HEK293 (cell line): ENCODE measurements at regions not wholly inside any gene's neighbourhood (a gene's known extent, or its start where the extent isn't known, plus 50 kb on each side); places are given as distances from the start of the nearest gene placed in this dataset.
A peak's percentile ranks its signal among the peaks of the same experiment; 100 is the strongest.

ENCODE experiments used
- CTCF ChIA-PET: fragments of 350-600 bp; formaldehyde crosslinking; extraction: SDS; loops from one replicate; lab custom pipeline; 2021; ENCODE audit warnings: antibody characterized with exemption; lab: Yijun Ruan, JAX
- POLR2A ChIA-PET: fragments of 300-600 bp; formaldehyde crosslinking; extraction: SDS; loops from one replicate; lab custom pipeline; 2020; ENCODE audit warnings: antibody characterized with exemption, inconsistent platforms; lab: Yijun Ruan, JAX
- H3K27ac ChIP-seq: fragments of 200-500 bp; sonication (Bioruptor generic); 2 replicates; pipeline ENCODE4 v1.5.1; 2014; ENCODE audit warnings: low read depth, low read length, control low read depth, inconsistent platforms; ENCODE audit errors: extremely low read depth
- H3K36me3 ChIP-seq, 2 experiments: fragments of 200-500 bp in 1 of 2; sonication (Bioruptor generic) in 1 of 2; 1 replicate in 1 of 2; 2 replicates in 1 of 2; pipeline ENCODE4 v1.5.1; 2014 to 2017; ENCODE audit warnings: inconsistent platforms in 2 of 2, low read length in 2 of 2; ENCODE audit not compliant: control insufficient read depth in 2 of 2, insufficient read depth in 1 of 2
- H3K4me1 ChIP-seq: fragments of 200-500 bp; sonication (Bioruptor generic); 2 replicates; pipeline ENCODE4 v1.5.1; 2014; ENCODE audit warnings: mild to moderate bottlenecking, low read length, inconsistent platforms; ENCODE audit not compliant: control insufficient read depth, insufficient read depth
- H3K4me3 ChIP-seq: 2 replicates; pipeline ENCODE4 v1.5.1; 2011; ENCODE audit warnings: low read depth, mild to moderate bottlenecking, control low read depth, low read length, moderate library complexity
- H3K9me3 ChIP-seq: fragments of 200-500 bp; sonication (Bioruptor generic); 2 replicates; pipeline ENCODE4 v1.5.1; 2014; ENCODE audit warnings: low read depth, low read length, inconsistent platforms; ENCODE audit not compliant: control insufficient read depth, insufficient read depth
- INSM2 ChIP-seq: fragments of 450-650 bp; formaldehyde crosslinking; IDR thresholded peaks from 2 replicates; pipeline ENCODE4 v1.5.1; 2016; ENCODE audit warnings: missing biosample characterization, missing genetic modification characterization
- ZNF132 ChIP-seq: fragments of 450-650 bp; formaldehyde crosslinking; IDR thresholded peaks from 2 replicates; pipeline ENCODE4 v1.5.1; 2017; ENCODE audit warnings: missing biosample characterization, missing genetic modification characterization, borderline replicate concordance
- ZNF140 ChIP-seq: fragments of 450-650 bp; formaldehyde crosslinking; IDR thresholded peaks from 2 replicates; pipeline ENCODE4 v1.5.1; 2016; ENCODE audit warnings: missing biosample characterization, missing genetic modification characterization
- ZNF146 ChIP-seq: fragments of 450-650 bp; formaldehyde crosslinking; IDR thresholded peaks from 2 replicates; pipeline ENCODE4 v1.5.1; 2016; ENCODE audit warnings: missing biosample characterization, missing genetic modification characterization
- ZNF2 ChIP-seq: fragments of 450-650 bp; formaldehyde crosslinking; IDR thresholded peaks from 2 replicates; pipeline ENCODE4 v1.5.1; 2016; ENCODE audit warnings: missing biosample characterization, missing genetic modification characterization
- ZNF280D ChIP-seq: fragments of 450-650 bp; formaldehyde crosslinking; IDR thresholded peaks from 2 replicates; pipeline ENCODE4 v1.5.1; 2016; ENCODE audit warnings: missing biosample characterization, missing genetic modification characterization
- ZNF366 ChIP-seq: fragments of 450-650 bp; formaldehyde crosslinking; conservative IDR thresholded peaks from 2 replicates; pipeline ENCODE4 v1.5.1; 2016; ENCODE audit warnings: missing biosample characterization, missing genetic modification characterization
- ZNF48 ChIP-seq: fragments of 450-650 bp; formaldehyde crosslinking; IDR thresholded peaks from 2 replicates; pipeline ENCODE4 v1.5.1; 2016; ENCODE audit warnings: missing biosample characterization, missing genetic modification characterization
- ZNF548 ChIP-seq: fragments of 450-650 bp; formaldehyde crosslinking; IDR thresholded peaks from 2 replicates; pipeline ENCODE4 v1.5.1; 2016; ENCODE audit warnings: missing biosample characterization, missing genetic modification characterization
- ZNF629 ChIP-seq: fragments of 450-650 bp; formaldehyde crosslinking; IDR thresholded peaks from 2 replicates; pipeline ENCODE4 v1.5.1; 2017; ENCODE audit warnings: missing biosample characterization, missing genetic modification characterization
- ZNF660 ChIP-seq: fragments of 450-650 bp; IDR thresholded peaks from 2 replicates; pipeline ENCODE4 v1.5.1; 2018; ENCODE audit warnings: missing biosample characterization, mild to moderate bottlenecking, missing genetic modification characterization
- ZNF670 ChIP-seq: fragments of 450-650 bp; formaldehyde crosslinking; IDR thresholded peaks from 2 replicates; pipeline ENCODE4 v1.5.1; 2016; ENCODE audit warnings: missing biosample characterization, missing genetic modification characterization, low read depth
- ZNF830 ChIP-seq: fragments of 450-650 bp; IDR thresholded peaks from 2 replicates; pipeline ENCODE4 v1.5.0; 2018; ENCODE audit warnings: missing biosample characterization, missing genetic modification characterization, low read depth, mild to moderate bottlenecking, moderate library complexity

- no peak for TF ChIP-seq INSM2 (tag by site-specific recombination)
These were observed 167.1 kb downstream of the TBX5 start (continued) for GRCh38 chr12:114238808-114239207.

GRCh38 chr12:114237230-114237629 lies 168.7 kb downstream of the TBX5 start:
- Histone ChIP-seq H3K27ac (no peak overlapping the region), H3K36me3 (no peaks in the 10 kb centered on the region), H3K9me3 (no peaks in the 10 kb centered on the region), H3K4me1 (no peaks in the 10 kb centered on the region), H3K4me3 (no peak overlapping the region)
- TF ChIP-seq ZNF670 (tag by site-specific recombination), result no peak
- ChIA-PET POLR2A (no interaction called here), CTCF (no interaction called here)

- CTCF ChIA-PET, result no interaction called here
- POLR2A ChIA-PET, result no interaction called here
- no peak for TF ChIP-seq ZNF548
- TF ChIP-seq ZNF366 (tag by site-specific recombination), result peak; percentile 54; the same call in 1 of the 2 replicates
These were observed 173.8 kb downstream of the TBX5 start for GRCh38 chr12:114232187-114232586.

GRCh38 chr12:114229150-114229549 lies 176.8 kb downstream of the TBX5 start:
- no peaks in the 10 kb centered on the region for H3K4me1 ChIP-seq
- H3K4me3 ChIP-seq, result no peak overlapping the region
- no peaks in the 10 kb centered on the region for H3K9me3 ChIP-seq
- POLR2A ChIA-PET, result no interaction called here
- CTCF ChIA-PET, result no interaction called here
- TF ChIP-seq ZNF146 (tag by site-specific recombination) (no peak), ZNF280D (tag by site-specific recombination) (no peak), ZNF629 (tag by site-specific recombination) (no peak), ZNF2 (no peak)
- TF ChIP-seq, all 188 proteins: peak for 0
- no peaks in the 10 kb centered on the region for H3K36me3 ChIP-seq
- H3K27ac ChIP-seq, result no peak overlapping the region

More at GRCh38 chr12:114232187-114232586, 173.8 kb downstream of the TBX5 start:
- Histone ChIP-seq H3K36me3 (no peaks in the 10 kb centered on the region), H3K4me1 (no peaks in the 10 kb centered on the region), H3K4me3 (no peak overlapping the region), H3K9me3 (no peaks in the 10 kb centered on the region), H3K27ac (no peak overlapping the region)

- no peaks in the 10 kb centered on the region for H3K4me1 ChIP-seq
- TF ChIP-seq ZNF140 (tag by site-specific recombination) (no peak), ZNF366 (tag by site-specific recombination) (no peak), ZNF830 (tag by site-specific recombination) (no peak), ZNF660 (tag by site-specific recombination) (no peak), ZNF132 (no peak), ZNF48 (tag by site-specific recombination) (no peak)
- TF ChIP-seq, all 188 proteins: peak for 0
- Histone ChIP-seq H3K4me3 (no peak overlapping the region), H3K27ac (no peak overlapping the region), H3K9me3 (no peaks in the 10 kb centered on the region), H3K36me3 (no peaks in the 10 kb centered on the region)
- POLR2A ChIA-PET, result no interaction called here
- CTCF ChIA-PET, result interaction anchor here (1.2 kb wide), 1 partner anchor 76 kb away, joined by 4 read pairs; no protein-coding TSS in a partner anchor
These were observed 179.6 kb downstream of the TBX5 start for GRCh38 chr12:114226241-114226928.
